Fibroblast of lung (primary cell): ENCODE measurements at regions not wholly inside any gene's neighbourhood (a gene's known extent, or its start where the extent isn't known, plus 50 kb on each side); places are given as distances from the start of the nearest gene placed in this dataset.

Source experiments
- DNase-seq, 2 donors: peaks; one replicate each; pipeline versions ENCODE4 v3.0.0 to v3.0.0-alpha.2; 2010; ENCODE audit warnings: low read depth in 2 of 2
- H2AFZ ChIP-seq: 2 replicates; pipeline ENCODE4 v1.5.1; 2012; ENCODE audit warnings: low read length, control low read depth, inconsistent platforms
- H3K27ac ChIP-seq: 2 replicates; pipeline ENCODE4 v1.5.1; 2011; ENCODE audit warnings: low read length, control low read depth; ENCODE audit not compliant: insufficient read depth
- H3K27me3 ChIP-seq: 2 replicates; pipeline ENCODE4 v1.5.1; 2011; ENCODE audit warnings: mild to moderate bottlenecking, low read length; ENCODE audit not compliant: control insufficient read depth, insufficient read depth
- H3K36me3 ChIP-seq: 2 replicates; pipeline ENCODE4 v1.5.1; 2011; ENCODE audit warnings: low read length; ENCODE audit not compliant: control insufficient read depth, insufficient read depth
- H3K4me1 ChIP-seq: 2 replicates; pipeline ENCODE4 v1.5.1; 2011; ENCODE audit warnings: low read length; ENCODE audit not compliant: control insufficient read depth, insufficient read depth; ENCODE audit errors: extremely low read depth
- H3K4me2 ChIP-seq: 2 replicates; pipeline ENCODE4 v1.5.1; 2011; ENCODE audit warnings: low read length, control low read depth; ENCODE audit not compliant: insufficient read depth; ENCODE audit errors: extremely low read depth
- H3K4me3 ChIP-seq, 4 experiments: fragments of 200-600 bp in 1 of 4; sonication (generic) in 1 of 4; replicated peaks in 1 of 4; 2 replicates each; pipeline ENCODE4 v1.5.1; 2011 to 2016; ENCODE audit warnings: low read length in 4 of 4, low read depth in 3 of 4, mild to moderate bottlenecking in 3 of 4, control low read depth in 2 of 4, inconsistent platforms in 1 of 4, mixed read lengths in 1 of 4; ENCODE audit not compliant: insufficient read depth in 1 of 4; ENCODE audit errors: control extremely low read depth in 1 of 4
- H3K79me2 ChIP-seq: 2 replicates; pipeline ENCODE4 v1.5.1; 2012; ENCODE audit warnings: mild to moderate bottlenecking, low read length, inconsistent platforms; ENCODE audit not compliant: control insufficient read depth, insufficient read depth
- H3K9ac ChIP-seq: 2 replicates; pipeline ENCODE4 v1.5.1; 2011; ENCODE audit warnings: mild to moderate bottlenecking, low read length, control low read depth; ENCODE audit not compliant: insufficient read depth
- H3K9me3 ChIP-seq: 2 replicates; pipeline ENCODE4 v1.5.1; 2012; ENCODE audit warnings: low read depth, low read length; ENCODE audit not compliant: control insufficient read depth, insufficient read depth
- H4K20me1 ChIP-seq: 2 replicates; pipeline ENCODE4 v1.5.1; 2011; ENCODE audit warnings: low read length; ENCODE audit not compliant: control insufficient read depth, insufficient read depth; ENCODE audit errors: extremely low read depth
- CTCF ChIP-seq, 2 donors: IDR thresholded peaks in 1 of 2; conservative IDR thresholded peaks in 1 of 2; 1 replicate in 1 of 2; 2 replicates in 1 of 2; pipeline ENCODE4 v1.5.1; 2011 to 2012; ENCODE audit warnings: low read length in 2 of 2, control low read depth in 1 of 2, inconsistent platforms in 1 of 2, low read depth in 1 of 2, mild to moderate bottlenecking in 1 of 2
- EZH2 ChIP-seq: IDR thresholded peaks from 2 replicates; pipeline ENCODE4 v1.5.1; 2012; ENCODE audit warnings: low read length, control low read depth, mild to moderate bottlenecking; ENCODE audit errors: missing control alignments

DNA sequence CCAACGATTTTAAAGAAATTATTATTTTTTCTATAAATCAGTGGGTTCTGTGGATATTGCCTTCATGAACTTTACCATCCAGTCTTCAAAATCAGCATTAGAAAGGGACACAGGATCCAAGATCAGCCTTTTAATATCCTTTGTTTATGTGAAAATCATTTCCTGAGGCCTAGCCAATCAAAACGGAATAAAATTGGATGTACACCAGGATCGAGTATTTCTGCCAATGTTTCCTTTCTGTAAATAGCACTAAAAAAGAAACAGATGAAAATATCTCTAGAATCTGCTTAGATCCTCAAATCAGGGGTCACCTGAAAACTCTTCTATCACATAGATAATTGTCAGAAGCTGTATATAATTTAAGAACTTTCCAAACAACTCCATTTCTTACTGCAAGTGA lies 1598.5 kb downstream of the LRRC4C start:
- Histone ChIP-seq H3K27me3 (no peaks in the 10 kb centered on the region), H3K9me3 (no peaks in the 10 kb centered on the region), H3K4me2 (no peak overlapping the region), H3K79me2 (no peaks in the 10 kb centered on the region), H3K4me1 (no peaks in the 10 kb centered on the region), H3K4me3 (no peak overlapping the region), H2AFZ (no peak overlapping the region), H3K9ac (no peak overlapping the region), H3K36me3 (no peaks in the 10 kb centered on the region), H3K27ac (no peak overlapping the region), H4K20me1 (no peaks in the 10 kb centered on the region)
- TF ChIP-seq EZH2 = no peak
- no peak for TF ChIP-seq CTCF (conservative IDR thresholded peaks at IDR 0.05 in 1 of 2, IDR thresholded peaks at IDR 0.05 in 1 of 2; ENCODE audit: low read depth in 1 of 2, low read length in 2 of 2)
- no peak for DNase-seq

- Histone ChIP-seq H3K9me3 (no peaks in the 10 kb centered on the region), H3K27me3 (no peaks in the 10 kb centered on the region), H3K4me3 (no peak overlapping the region), H3K9ac (no peak overlapping the region), H4K20me1 (no peaks in the 10 kb centered on the region), H3K4me2 (no peak overlapping the region), H3K36me3 (no peaks in the 10 kb centered on the region), H3K27ac (no peak overlapping the region), H3K79me2 (no peaks in the 10 kb centered on the region), H3K4me1 (no peaks in the 10 kb centered on the region), H2AFZ (no peak overlapping the region)
- no peak for DNase-seq
- TF ChIP-seq CTCF (conservative IDR thresholded peaks at IDR 0.05 in 1 of 2, IDR thresholded peaks at IDR 0.05 in 1 of 2; ENCODE audit: low read depth in 1 of 2, low read length in 2 of 2) (no peak), EZH2 (no peak)
Observed at GRCh38 chr11:39817241-39817640, 1642.2 kb downstream of the LRRC4C start.

DNA sequence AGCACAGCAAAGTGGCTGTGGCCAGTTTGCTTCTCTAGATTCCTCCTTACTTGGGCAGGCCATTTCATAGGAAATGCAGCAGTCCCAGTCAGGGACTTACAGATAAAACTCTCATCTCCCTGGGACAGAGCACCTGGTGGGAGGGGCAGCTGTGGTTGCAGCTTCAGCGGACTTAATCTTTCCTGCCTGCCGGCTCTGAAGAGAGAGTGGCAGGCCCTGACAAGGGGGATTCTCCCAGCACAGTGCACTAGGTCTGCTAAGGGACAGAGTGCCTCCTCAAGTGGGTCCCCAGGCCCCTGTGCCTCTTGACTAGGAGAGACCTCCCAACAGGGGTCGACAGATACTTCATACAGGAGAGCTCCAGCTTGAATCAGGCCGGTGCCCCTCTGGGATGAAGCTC lies 1649.1 kb downstream of the LRRC4C start:
- Histone ChIP-seq H3K4me3 (no peak overlapping the region), H3K4me2 (no peak overlapping the region), H3K9me3 (no peaks in the 10 kb centered on the region), H3K27me3 (no peaks in the 10 kb centered on the region), H3K4me1 (no peaks in the 10 kb centered on the region), H2AFZ (no peak overlapping the region), H3K79me2 (no peaks in the 10 kb centered on the region), H3K36me3 (no peaks in the 10 kb centered on the region), H3K9ac (no peak overlapping the region), H4K20me1 (no peaks in the 10 kb centered on the region), H3K27ac (no peak overlapping the region)
- DNase-seq = no peak
- no peak for TF ChIP-seq CTCF (conservative IDR thresholded peaks at IDR 0.05 in 1 of 2, IDR thresholded peaks at IDR 0.05 in 1 of 2; ENCODE audit: low read depth in 1 of 2, low read length in 2 of 2)
- no peak for TF ChIP-seq EZH2
